ENCODE measurements at regions not wholly inside any gene's neighbourhood (a gene's known extent, or its start where the extent isn't known, plus 50 kb on each side); places are given as distances from the start of the nearest gene placed in this dataset.

GRCh38 chr11:87603887-87604286, 566.2 kb downstream of the TMEM135 start:
- no peaks in the 10 kb centered on the region for H4K20me1 ChIP-seq (ENCODE audit: insufficient read depth)
- H3K4me3 ChIP-seq (ENCODE audit: low read length), result no peak overlapping the region
- H2AFZ ChIP-seq (ENCODE audit: low read depth, low read length), result no peak overlapping the region
- H3K27me3 ChIP-seq (ENCODE audit: insufficient read depth, low read depth, low read length), result no peaks in the 10 kb centered on the region
- H3K9me3 ChIP-seq (ENCODE audit: low read length), result no peaks in the 10 kb centered on the region
- TF ChIP-seq RAD21 (conservative IDR thresholded peaks at IDR 0.05) (no peak), SMC3 (conservative IDR thresholded peaks at IDR 0.05; ENCODE audit: poor library complexity) (no peak), POLR2AphosphoS5 (IDR thresholded peaks at IDR 0.05) (no peak)
- no peaks in the 10 kb centered on the region for H3K36me3 ChIP-seq (ENCODE audit: insufficient read depth, low read length)
- H3K9ac ChIP-seq (ENCODE audit: low read length), result no peak overlapping the region
- no peak overlapping the region for H3K27ac ChIP-seq (ENCODE audit: low read length)
- no peak overlapping the region for H3K4me2 ChIP-seq (ENCODE audit: low read length)
- no peaks in the 10 kb centered on the region for H3K9me2 ChIP-seq (ENCODE audit: insufficient read depth, low read length)
- H3F3A ChIP-seq (ENCODE audit: insufficient read depth, low read length, poor library complexity, severe bottlenecking), result no peaks in the 10 kb centered on the region
- no peaks in the 10 kb centered on the region for H3K79me2 ChIP-seq (replicated peaks; ENCODE audit: insufficient read depth, low read length)

- H3F3A ChIP-seq (ENCODE audit: insufficient read depth, low read length, poor library complexity, severe bottlenecking), result no peaks in the 10 kb centered on the region
- H2AFZ ChIP-seq (ENCODE audit: low read depth, low read length), result no peak overlapping the region
- no peak overlapping the region for H3K9ac ChIP-seq (ENCODE audit: low read length)
- no peaks in the 10 kb centered on the region for H3K36me3 ChIP-seq (ENCODE audit: insufficient read depth, low read length)
- no peaks in the 10 kb centered on the region for H3K9me2 ChIP-seq (ENCODE audit: insufficient read depth, low read length)
- H3K9me3 ChIP-seq (ENCODE audit: low read length), result no peaks in the 10 kb centered on the region
- no peaks in the 10 kb centered on the region for H4K20me1 ChIP-seq (ENCODE audit: insufficient read depth)
- TF ChIP-seq SMC3 (conservative IDR thresholded peaks at IDR 0.05; ENCODE audit: poor library complexity), result no peak
- no peak for TF ChIP-seq EZH2 (IDR thresholded peaks at IDR 0.05; ENCODE audit: borderline replicate concordance, insufficient read depth, low read length, poor library complexity, severe bottlenecking)
- TF ChIP-seq TAF1 (IDR thresholded peaks at IDR 0.05; ENCODE audit: low read depth), result no peak
- no peak for TF ChIP-seq RAD21 (conservative IDR thresholded peaks at IDR 0.05)
- TF ChIP-seq EP300 (conservative IDR thresholded peaks at IDR 0.05; ENCODE audit: poor library complexity, severe bottlenecking), result no peak
- TF ChIP-seq, protein P1, sequence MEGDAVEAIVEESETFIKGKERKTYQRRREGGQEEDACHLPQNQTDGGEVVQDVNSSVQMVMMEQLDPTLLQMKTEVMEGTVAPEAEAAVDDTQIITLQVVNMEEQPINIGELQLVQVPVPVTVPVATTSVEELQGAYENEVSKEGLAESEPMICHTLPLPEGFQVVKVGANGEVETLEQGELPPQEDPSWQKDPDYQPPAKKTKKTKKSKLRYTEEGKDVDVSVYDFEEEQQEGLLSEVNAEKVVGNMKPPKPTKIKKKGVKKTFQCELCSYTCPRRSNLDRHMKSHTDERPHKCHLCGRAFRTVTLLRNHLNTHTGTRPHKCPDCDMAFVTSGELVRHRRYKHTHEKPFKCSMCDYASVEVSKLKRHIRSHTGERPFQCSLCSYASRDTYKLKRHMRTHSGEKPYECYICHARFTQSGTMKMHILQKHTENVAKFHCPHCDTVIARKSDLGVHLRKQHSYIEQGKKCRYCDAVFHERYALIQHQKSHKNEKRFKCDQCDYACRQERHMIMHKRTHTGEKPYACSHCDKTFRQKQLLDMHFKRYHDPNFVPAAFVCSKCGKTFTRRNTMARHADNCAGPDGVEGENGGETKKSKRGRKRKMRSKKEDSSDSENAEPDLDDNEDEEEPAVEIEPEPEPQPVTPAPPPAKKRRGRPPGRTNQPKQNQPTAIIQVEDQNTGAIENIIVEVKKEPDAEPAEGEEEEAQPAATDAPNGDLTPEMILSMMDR (IDR thresholded peaks at IDR 0.05; ENCODE audit: poor library complexity, severe bottlenecking), result no peak
- TF ChIP-seq POLR2AphosphoS5 (IDR thresholded peaks at IDR 0.05), result no peak
- no peak for TF ChIP-seq REST (IDR thresholded peaks at IDR 0.05; ENCODE audit: borderline replicate concordance)
- TF ChIP-seq MXI1 (conservative IDR thresholded peaks at IDR 0.05; ENCODE audit: poor library complexity, severe bottlenecking), result no peak
- H3K27me3 ChIP-seq (ENCODE audit: insufficient read depth, low read depth, low read length), result no peaks in the 10 kb centered on the region
- H3K27ac ChIP-seq (ENCODE audit: low read length), result no peak overlapping the region
- H3K4me3 ChIP-seq (ENCODE audit: low read length), result no peak overlapping the region
- H3K79me2 ChIP-seq (replicated peaks; ENCODE audit: insufficient read depth, low read length), result no peaks in the 10 kb centered on the region
- no peak overlapping the region for H3K4me2 ChIP-seq (ENCODE audit: low read length)
Observed at GRCh38 chr11:87602776-87603175, 565.0 kb downstream of the TMEM135 start.

DNA sequence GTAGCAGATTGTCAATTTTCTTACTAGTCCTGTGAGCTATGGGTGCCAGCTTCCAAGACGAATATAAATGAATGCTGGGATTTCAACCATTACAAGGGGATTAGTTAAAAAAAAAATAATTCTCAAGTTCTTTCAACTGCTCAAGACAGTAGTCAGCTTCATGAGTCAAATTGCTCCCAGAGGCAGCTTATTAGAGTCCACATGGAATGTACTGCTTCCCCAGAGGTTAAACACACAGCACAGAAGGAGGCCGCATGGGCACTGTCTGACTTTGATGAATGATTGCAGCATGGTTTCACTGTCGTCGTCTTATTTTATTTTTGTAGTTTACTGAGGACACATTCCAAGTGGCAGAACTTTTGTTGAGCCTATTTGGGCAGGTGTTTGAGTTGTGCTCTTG, 563.2 kb downstream of the TMEM135 start:
- H3K9me2 ChIP-seq (ENCODE audit: insufficient read depth, low read length), result no peaks in the 10 kb centered on the region
- H3K27ac ChIP-seq (ENCODE audit: low read length), result no peak overlapping the region
- no peaks in the 10 kb centered on the region for H4K20me1 ChIP-seq (ENCODE audit: insufficient read depth)
- no peak overlapping the region for H3K9ac ChIP-seq (ENCODE audit: low read length)
- H3K4me2 ChIP-seq (ENCODE audit: low read length), result no peak overlapping the region
- H3K27me3 ChIP-seq (ENCODE audit: insufficient read depth, low read depth, low read length), result no peaks in the 10 kb centered on the region
- no peaks in the 10 kb centered on the region for H3K36me3 ChIP-seq (ENCODE audit: insufficient read depth, low read length)
- H2AFZ ChIP-seq (ENCODE audit: low read depth, low read length), result no peak overlapping the region
- H3K9me3 ChIP-seq (ENCODE audit: low read length), result no peaks in the 10 kb centered on the region
- no peak overlapping the region for H3K4me3 ChIP-seq (ENCODE audit: low read length)
- TF ChIP-seq POLR2AphosphoS5 (IDR thresholded peaks at IDR 0.05), result no peak
- TF ChIP-seq EP300 (conservative IDR thresholded peaks at IDR 0.05; ENCODE audit: poor library complexity, severe bottlenecking), result no peak
- no peak for TF ChIP-seq REST (IDR thresholded peaks at IDR 0.05; ENCODE audit: borderline replicate concordance)
- TF ChIP-seq MXI1 (conservative IDR thresholded peaks at IDR 0.05; ENCODE audit: poor library complexity, severe bottlenecking), result no peak
- TF ChIP-seq, protein P1 (IDR thresholded peaks at IDR 0.05; ENCODE audit: poor library complexity, severe bottlenecking), result no peak
- no peak for TF ChIP-seq SMC3 (conservative IDR thresholded peaks at IDR 0.05; ENCODE audit: poor library complexity)
- no peak for TF ChIP-seq TAF1 (IDR thresholded peaks at IDR 0.05; ENCODE audit: low read depth)
- no peak for TF ChIP-seq RAD21 (conservative IDR thresholded peaks at IDR 0.05)
- TF ChIP-seq EZH2 (IDR thresholded peaks at IDR 0.05; ENCODE audit: borderline replicate concordance, insufficient read depth, low read length, poor library complexity, severe bottlenecking), result no peak
- H3K79me2 ChIP-seq (replicated peaks; ENCODE audit: insufficient read depth, low read length), result no peaks in the 10 kb centered on the region
- H3F3A ChIP-seq (ENCODE audit: insufficient read depth, low read length, poor library complexity, severe bottlenecking), result no peaks in the 10 kb centered on the region

All from neural cell (in vitro differentiated cells).